Activated T-cell treated with anti-CD3 and anti-CD28 coated beads, Interleukin-2, amount 50 U/mL, for 24 hours (primary cell): ENCODE measurements at regions not wholly inside any gene's neighbourhood (a gene's known extent, or its start where the extent isn't known, plus 50 kb on each side); places are given as distances from the start of the nearest gene placed in this dataset.
"Not testable (repeated sequence)": the region's sequence is repeated elsewhere in the genome, so short reads cannot be mapped to it uniquely, and the experiment has no call there.

Experiments used
- DNase-seq: peaks from one replicate; pipeline ENCODE4 v3.0.0-alpha.2; 2020
- H3K27ac Mint-ChIP-seq: 2 replicates; pipeline ENCODE4 v1.8.0; 2020; ENCODE audit warnings: mild to moderate bottlenecking, mixed read lengths
- H3K27me3 Mint-ChIP-seq: 2 replicates; pipeline ENCODE4 v1.8.0; 2020; ENCODE audit warnings: mixed read lengths
- H3K36me3 Mint-ChIP-seq: 2 replicates; pipeline ENCODE4 v1.8.0; 2020; ENCODE audit warnings: low read depth, mixed read lengths
- H3K4me1 Mint-ChIP-seq: 2 replicates; pipeline ENCODE4 v1.8.0; 2020; ENCODE audit warnings: low read depth, mixed read lengths
- H3K4me3 Mint-ChIP-seq: 2 replicates; pipeline ENCODE4 v1.8.0; 2020; ENCODE audit warnings: mild to moderate bottlenecking, moderate library complexity, mixed read lengths
- H3K9me3 Mint-ChIP-seq: 2 replicates; pipeline ENCODE4 v1.8.0; 2020; ENCODE audit warnings: mixed read lengths

DNA sequence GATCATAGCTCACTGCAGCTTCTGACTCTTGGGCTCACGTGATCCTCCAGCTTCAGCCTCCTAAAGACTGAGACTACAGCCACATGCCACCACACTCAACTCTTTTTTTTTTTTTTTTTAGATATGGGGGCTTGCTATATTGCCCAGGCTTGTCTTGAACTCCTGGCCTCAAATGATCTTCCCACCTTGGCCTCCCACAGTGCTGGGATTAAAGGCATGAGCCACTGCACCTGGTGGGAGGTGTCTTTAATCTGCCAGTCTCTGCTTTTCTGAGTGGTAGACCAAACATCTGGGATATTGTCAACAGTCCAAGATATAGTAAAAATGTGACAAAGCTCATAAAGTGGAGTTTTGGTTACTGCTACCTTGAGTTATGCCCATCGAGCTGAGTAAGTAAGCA lies 104.9 kb upstream of the FOXP2 start:
- H3K27me3 Mint-ChIP-seq, result no peaks in the 10 kb centered on the region
- no peaks in the 10 kb centered on the region for H3K36me3 Mint-ChIP-seq
- H3K27ac Mint-ChIP-seq, result no peak overlapping the region

DNA sequence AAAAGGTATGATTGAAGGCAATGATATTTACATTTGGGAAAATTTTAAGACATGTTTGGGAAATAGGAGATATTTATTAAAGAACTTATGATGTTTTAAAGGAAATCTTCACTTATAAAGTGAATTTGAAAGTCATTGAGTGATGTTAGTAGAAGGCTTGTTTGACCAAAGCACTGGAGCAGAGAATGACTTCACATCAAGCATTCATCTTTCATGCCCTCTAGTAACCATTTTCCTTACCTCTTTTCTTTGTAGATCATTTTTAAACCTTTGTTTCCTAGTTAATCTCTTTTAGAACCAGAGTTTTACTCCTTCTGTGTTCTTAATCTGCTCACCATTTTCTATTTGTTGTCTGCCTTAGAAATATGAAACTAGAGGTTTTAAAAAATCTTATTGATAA lies 111.3 kb upstream of the FOXP2 start:
- H3K4me1 Mint-ChIP-seq, result no peaks in the 10 kb centered on the region
- no peak overlapping the region for H3K4me3 Mint-ChIP-seq
- no peaks in the 10 kb centered on the region for H3K36me3 Mint-ChIP-seq
- no peak for DNase-seq
- no peak overlapping the region for H3K27ac Mint-ChIP-seq
- H3K9me3 Mint-ChIP-seq, result no peaks in the 10 kb centered on the region
- H3K27me3 Mint-ChIP-seq, result no peaks in the 10 kb centered on the region

More for the DNA sequence above, 104.9 kb upstream of the FOXP2 start:
- Mint-ChIP-seq H3K9me3 (no peaks in the 10 kb centered on the region), H3K4me1 (no peaks in the 10 kb centered on the region), H3K4me3 (no peak overlapping the region)
- DNase-seq, result no peak

GRCh38 chr7:114302858-114303257 lies 111.8 kb upstream of the FOXP2 start:
- no peaks in the 10 kb centered on the region for H3K9me3 Mint-ChIP-seq
- no peaks in the 10 kb centered on the region for H3K36me3 Mint-ChIP-seq
- no peaks in the 10 kb centered on the region for H3K4me1 Mint-ChIP-seq
- no peak for DNase-seq
- no peak overlapping the region for H3K27ac Mint-ChIP-seq
- H3K27me3 Mint-ChIP-seq, result no peaks in the 10 kb centered on the region
- H3K4me3 Mint-ChIP-seq, result no peak overlapping the region

DNA sequence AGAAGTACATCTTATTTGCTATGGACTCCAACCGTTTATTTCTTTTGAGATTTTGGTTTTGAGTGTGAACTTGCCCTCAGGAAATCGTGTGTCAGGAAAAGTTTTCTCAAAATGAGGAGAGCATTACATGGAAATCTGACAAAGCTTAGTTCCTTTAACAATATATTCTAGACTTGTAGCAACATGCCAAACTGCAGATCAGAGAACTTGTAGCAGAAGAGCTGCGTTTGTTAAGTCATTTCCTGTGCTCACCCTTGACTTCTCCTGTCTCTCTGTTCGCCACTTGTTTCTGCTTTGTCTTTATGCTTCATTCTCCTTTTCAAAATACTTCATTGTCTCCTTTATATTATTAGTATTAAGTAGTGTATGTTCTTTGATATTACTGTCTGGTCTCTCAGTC lies 116.6 kb upstream of the FOXP2 start:
- H3K4me1 Mint-ChIP-seq, result no peaks in the 10 kb centered on the region
- H3K9me3 Mint-ChIP-seq, result no peaks in the 10 kb centered on the region
- no peak overlapping the region for H3K4me3 Mint-ChIP-seq
- no peaks in the 10 kb centered on the region for H3K36me3 Mint-ChIP-seq
- H3K27me3 Mint-ChIP-seq, result no peaks in the 10 kb centered on the region
- DNase-seq, result no peak
- no peak overlapping the region for H3K27ac Mint-ChIP-seq

DNA sequence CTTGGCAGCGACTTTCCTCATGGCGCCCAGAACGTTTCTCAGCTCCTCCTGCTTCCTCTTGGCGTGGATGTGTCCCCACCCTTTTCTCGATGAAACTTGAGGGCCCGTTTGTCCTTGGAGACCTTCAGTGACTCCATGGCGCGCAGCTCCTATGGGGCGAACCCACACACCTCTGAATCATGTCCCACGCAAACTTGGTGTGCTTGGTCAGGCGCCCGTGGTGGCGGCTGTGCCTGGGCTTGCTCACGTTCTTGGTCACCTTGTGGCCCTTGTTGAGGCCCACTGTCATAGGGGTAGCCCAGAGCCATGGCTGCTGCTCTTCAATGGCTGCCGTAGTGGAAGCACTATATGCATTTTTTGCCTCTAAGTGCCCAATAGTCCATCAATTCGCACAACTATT lies 117.5 kb upstream of the FOXP2 start:
- H3K27me3 Mint-ChIP-seq, result no peaks in the 10 kb centered on the region
- no peak overlapping the region for H3K4me3 Mint-ChIP-seq

GRCh38 chr7:114295522-114295921 lies 119.1 kb upstream of the FOXP2 start:
- no peak for DNase-seq
- no peaks in the 10 kb centered on the region for H3K27me3 Mint-ChIP-seq
- no peaks in the 10 kb centered on the region for H3K9me3 Mint-ChIP-seq
- no peaks in the 10 kb centered on the region for H3K36me3 Mint-ChIP-seq
- no peak overlapping the region for H3K4me3 Mint-ChIP-seq
- no peaks in the 10 kb centered on the region for H3K4me1 Mint-ChIP-seq
- no peak overlapping the region for H3K27ac Mint-ChIP-seq

More for the DNA sequence above, 117.5 kb upstream of the FOXP2 start:
- Mint-ChIP-seq H3K36me3 (no peaks in the 10 kb centered on the region), H3K9me3 (no peaks in the 10 kb centered on the region), H3K27ac (no peak overlapping the region), H3K4me1 (no peaks in the 10 kb centered on the region)
- DNase-seq, result no peak

GRCh38 chr7:114294036-114294435 lies 120.6 kb upstream of the FOXP2 start:
- Mint-ChIP-seq H3K36me3 (no peaks in the 10 kb centered on the region), H3K4me3 (no peak overlapping the region), H3K27me3 (no peaks in the 10 kb centered on the region), H3K27ac (no peak overlapping the region), H3K9me3 (no peaks in the 10 kb centered on the region), H3K4me1 (no peaks in the 10 kb centered on the region)
- DNase-seq, result no peak

- no peak overlapping the region for H3K27ac Mint-ChIP-seq
- no peaks in the 10 kb centered on the region for H3K27me3 Mint-ChIP-seq
- DNase-seq, result no peak
These were observed 121.2 kb upstream of the FOXP2 start for GRCh38 chr7:114293289-114294012.

GRCh38 chr7:114279901-114280300 lies 134.7 kb upstream of the FOXP2 start:
- Mint-ChIP-seq H3K4me3 (no peak overlapping the region), H3K27me3 (peaks cover 4% of the 10 kb centered on the region), H3K4me1 (no peaks in the 10 kb centered on the region), H3K27ac (no peak overlapping the region), H3K9me3 (no peaks in the 10 kb centered on the region), H3K36me3 (no peaks in the 10 kb centered on the region)
- no peak for DNase-seq

More at GRCh38 chr7:114293289-114294012, 121.2 kb upstream of the FOXP2 start:
- Mint-ChIP-seq H3K36me3 (no peaks in the 10 kb centered on the region), H3K4me3 (no peak overlapping the region), H3K9me3 (no peaks in the 10 kb centered on the region), H3K4me1 (no peaks in the 10 kb centered on the region)

GRCh38 chr7:114273218-114273617 lies 141.4 kb upstream of the FOXP2 start:
- H3K27ac Mint-ChIP-seq, result no peak overlapping the region
- H3K27me3 Mint-ChIP-seq, result peaks cover 4% of the 10 kb centered on the region
- no peaks in the 10 kb centered on the region for H3K36me3 Mint-ChIP-seq
- no peaks in the 10 kb centered on the region for H3K9me3 Mint-ChIP-seq
- H3K4me3 Mint-ChIP-seq, result no peak overlapping the region
- no peak for DNase-seq
- H3K4me1 Mint-ChIP-seq, result no peaks in the 10 kb centered on the region

DNA sequence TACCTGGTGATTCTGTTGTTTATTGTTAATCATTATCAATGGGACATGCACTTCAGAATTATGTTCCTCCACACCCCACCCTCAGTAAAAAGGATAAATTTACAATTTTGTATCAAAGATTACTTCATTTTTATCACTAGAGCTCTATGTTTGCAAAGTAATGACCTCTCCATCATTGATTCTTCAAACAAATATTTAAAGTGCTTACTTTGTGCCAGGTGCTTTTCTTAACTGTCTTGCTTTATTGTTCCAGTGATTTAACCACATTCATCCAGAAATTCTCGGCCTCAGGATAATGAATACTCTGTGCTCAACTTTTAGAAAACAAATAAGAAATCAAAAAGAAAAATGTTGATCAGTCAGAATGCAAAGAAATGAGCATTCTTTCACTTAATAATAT lies 144.9 kb upstream of the FOXP2 start:
- Mint-ChIP-seq H3K9me3 (no peaks in the 10 kb centered on the region), H3K27me3 (no peaks in the 10 kb centered on the region), H3K36me3 (no peaks in the 10 kb centered on the region), H3K27ac (no peak overlapping the region), H3K4me1 (no peaks in the 10 kb centered on the region), H3K4me3 (no peak overlapping the region)
- no peak for DNase-seq

GRCh38 chr7:114267550-114267949 lies 147.1 kb upstream of the FOXP2 start:
- H3K4me3 Mint-ChIP-seq, H3K36me3 Mint-ChIP-seq, DNase-seq, H3K9me3 Mint-ChIP-seq, H3K4me1 Mint-ChIP-seq, H3K27me3 Mint-ChIP-seq, H3K27ac Mint-ChIP-seq: not testable (repeated sequence)

DNA sequence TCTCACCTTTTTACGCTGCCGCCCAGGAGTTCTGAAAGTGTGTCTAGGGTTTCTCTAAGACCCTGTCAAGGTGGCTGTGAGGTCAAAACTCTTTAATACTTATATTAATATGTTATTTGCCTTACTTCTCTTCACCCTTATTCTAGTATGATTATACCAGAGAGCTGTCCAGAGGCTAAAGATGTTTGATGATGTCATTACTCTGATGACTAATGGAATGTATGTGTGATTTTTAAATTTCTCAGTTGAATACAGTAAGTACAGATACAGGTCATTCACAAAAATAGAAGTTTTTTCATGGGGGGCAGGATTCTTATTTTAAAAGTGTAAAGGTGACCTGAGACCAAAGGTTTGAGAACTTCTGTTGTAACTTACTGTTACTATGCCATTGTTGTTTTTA lies 150.6 kb upstream of the FOXP2 start:
- H3K27ac Mint-ChIP-seq, result no peak overlapping the region
- H3K4me3 Mint-ChIP-seq, result no peak overlapping the region
- no peaks in the 10 kb centered on the region for H3K4me1 Mint-ChIP-seq
- no peaks in the 10 kb centered on the region for H3K36me3 Mint-ChIP-seq
- H3K27me3 Mint-ChIP-seq, result no peaks in the 10 kb centered on the region
- no peak for DNase-seq
- H3K9me3 Mint-ChIP-seq, result no peaks in the 10 kb centered on the region

- Mint-ChIP-seq H3K27ac (no peak overlapping the region), H3K4me3 (no peak overlapping the region), H3K9me3 (no peaks in the 10 kb centered on the region), H3K27me3 (no peaks in the 10 kb centered on the region), H3K4me1 (no peaks in the 10 kb centered on the region), H3K36me3 (no peaks in the 10 kb centered on the region)
- DNase-seq, result no peak
These were observed 151.4 kb upstream of the FOXP2 start for GRCh38 chr7:114263219-114263618.

GRCh38 chr7:114255404-114255841 lies 159.2 kb upstream of the FOXP2 start:
- Mint-ChIP-seq H3K4me3 (no peak overlapping the region), H3K27ac (no peak overlapping the region), H3K9me3 (peaks cover 6% of the 10 kb centered on the region), H3K36me3 (no peaks in the 10 kb centered on the region), H3K4me1 (no peaks in the 10 kb centered on the region), H3K27me3 (no peaks in the 10 kb centered on the region)
- DNase-seq, result no peak

- no peaks in the 10 kb centered on the region for H3K36me3 Mint-ChIP-seq
- H3K27ac Mint-ChIP-seq, result no peak overlapping the region
- H3K9me3 Mint-ChIP-seq, result no peaks in the 10 kb centered on the region
- no peaks in the 10 kb centered on the region for H3K27me3 Mint-ChIP-seq
- DNase-seq, result no peak
- H3K4me3 Mint-ChIP-seq, result no peak overlapping the region
- H3K4me1 Mint-ChIP-seq, result no peaks in the 10 kb centered on the region
These were observed 171.0 kb upstream of the FOXP2 start for GRCh38 chr7:114243646-114244045.
